NCI-H748 (cell line): ENCODE measurements at regions not wholly inside any gene's neighbourhood (a gene's known extent, or its start where the extent isn't known, plus 50 kb on each side); places are given as distances from the start of the nearest gene placed in this dataset.

Source experiments
- DNase-seq: peaks from one replicate; lab custom pipeline; 2025; ENCODE audit not compliant: unreplicated experiment; lab: John Stamatoyannopoulos, UW

GRCh38 chr12:12015073-12015685 is 55.6 kb upstream of the BCL2L14 start:
- no peak for DNase-seq

- DNase-seq = no peak
Measured at GRCh38 chr12:12016284-12017100, 54.2 kb upstream of the BCL2L14 start.

GRCh38 chr12:12017135-12017581 is 53.6 kb upstream of the BCL2L14 start:
- DNase-seq = no peak

GRCh38 chr12:12017798-12018197 is 52.9 kb upstream of the BCL2L14 start:
- peak; percentile 13 for DNase-seq

- no peak for DNase-seq
Measured at GRCh38 chr12:12018454-12018853, 52.3 kb upstream of the BCL2L14 start.

DNA sequence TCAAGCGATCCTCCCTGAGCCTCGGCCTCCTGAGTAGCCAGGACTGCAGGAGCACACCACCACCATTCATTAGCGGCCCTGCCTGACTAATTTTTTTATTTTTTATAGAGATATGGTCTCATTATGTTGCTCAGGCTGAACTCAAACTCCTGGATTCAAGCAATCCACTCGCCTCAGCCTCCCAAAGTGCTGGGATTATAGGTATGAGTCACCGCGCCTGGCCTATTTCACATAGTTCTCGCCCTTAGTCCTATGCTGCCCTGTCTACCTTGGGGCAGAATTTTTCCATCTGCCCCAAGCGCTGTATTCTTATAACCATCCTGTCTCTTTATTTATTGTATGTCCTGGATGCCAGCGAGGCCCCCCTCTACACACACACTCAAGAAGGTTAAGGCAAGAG is 50.9 kb upstream of the BCL2L14 start:
- no peak for DNase-seq

DNA sequence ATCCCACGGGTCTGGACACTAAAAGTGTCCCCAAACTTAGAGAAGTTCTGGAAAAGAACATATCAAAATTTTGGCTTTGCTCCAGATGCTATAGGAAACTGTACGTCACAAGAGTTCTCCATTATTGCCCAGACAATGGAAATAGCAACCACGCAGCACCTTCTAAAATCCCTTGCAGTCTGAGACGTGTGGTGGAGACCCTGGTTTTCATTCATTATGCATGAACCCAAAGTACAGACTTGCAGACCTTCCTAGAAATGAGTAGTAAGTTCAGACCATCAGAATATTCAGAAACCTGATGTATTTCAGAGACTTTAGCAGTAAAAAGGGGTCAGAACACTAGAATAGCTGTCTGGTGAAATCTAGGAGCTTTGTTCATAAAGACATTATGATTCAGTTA is 50.0 kb upstream of the BCL2L14 start:
- no peak for DNase-seq
